Left ventricle myocardium inferior (tissue), 1 donor: ENCODE measurements at regions not wholly inside any gene's neighbourhood (a gene's known extent, or its start where the extent isn't known, plus 50 kb on each side); places are given as distances from the start of the nearest gene placed in this dataset.

Source experiments
- DNase-seq: peaks from one replicate; pipeline ENCODE4 v3.0.0-alpha.2; 2020
- H3K27ac ChIP-seq: fragments of 200-600 bp; replicated peaks from 2 replicates; pipeline ENCODE4 v1.8.0; 2021
- H3K27me3 ChIP-seq: fragments of 200-600 bp; 2 replicates; pipeline ENCODE4 v1.8.0; 2021; ENCODE audit warnings: low read depth
- H3K36me3 ChIP-seq: fragments of 200-600 bp; 2 replicates; pipeline ENCODE4 v1.8.0; 2021
- H3K4me1 ChIP-seq: fragments of 200-600 bp; 2 replicates; pipeline ENCODE4 v1.8.0; 2021
- H3K4me3 ChIP-seq: fragments of 200-600 bp; 2 replicates; pipeline ENCODE4 v1.8.0; 2021; ENCODE audit warnings: mild to moderate bottlenecking, moderate library complexity
- H3K9me3 ChIP-seq: fragments of 200-600 bp; replicated peaks from 2 replicates; pipeline ENCODE4 v1.8.0; 2021
- intact Hi-C: fragments of 100-400 bp; cut with micrococcal nuclease; formaldehyde crosslinking; loops from one replicate; pipeline ENCODE4 v1.11.0; 2022
- TF ChIP-seq, protein P1 (sequence below): fragments of 200-600 bp; IDR thresholded peaks from 2 replicates; pipeline ENCODE4 v1.8.0; 2021; ENCODE audit warnings: antibody characterized with exemption, mild to moderate bottlenecking, borderline replicate concordance
- donor health status: DM: no; HTN: yes; CAD: no; lungs with severe emphysema.

DNA sequence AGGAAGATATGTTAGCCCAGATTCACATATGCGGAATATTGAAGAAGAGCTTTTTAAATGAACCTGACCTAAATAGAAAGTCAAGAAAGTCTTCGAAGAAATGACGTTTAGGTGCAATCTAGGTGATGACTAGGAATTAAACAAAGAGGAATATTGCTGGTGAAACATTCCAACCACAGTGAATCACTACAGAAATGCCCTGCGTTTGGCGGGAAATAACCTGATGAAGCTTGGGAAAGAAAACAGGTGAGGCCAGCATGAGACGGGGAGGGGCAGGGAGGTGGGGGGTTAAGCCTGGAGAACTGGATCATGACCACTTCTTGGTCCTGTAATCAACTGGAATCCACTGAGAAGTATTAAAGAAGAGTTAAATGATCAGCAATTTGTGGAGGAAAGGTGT lies 299.4 kb upstream of the VSTM2A start:
- peaks cover 5% of the 10 kb centered on the region for H3K9me3 ChIP-seq
- H3K4me3 ChIP-seq = no peak overlapping the region
- no peak overlapping the region for H3K27ac ChIP-seq
- H3K4me1 ChIP-seq = no peaks in the 10 kb centered on the region
- intact Hi-C loops = no loop called here
- no peaks in the 10 kb centered on the region for H3K36me3 ChIP-seq
- DNase-seq = no peak
- no peaks in the 10 kb centered on the region for H3K27me3 ChIP-seq
- TF ChIP-seq, protein P1, sequence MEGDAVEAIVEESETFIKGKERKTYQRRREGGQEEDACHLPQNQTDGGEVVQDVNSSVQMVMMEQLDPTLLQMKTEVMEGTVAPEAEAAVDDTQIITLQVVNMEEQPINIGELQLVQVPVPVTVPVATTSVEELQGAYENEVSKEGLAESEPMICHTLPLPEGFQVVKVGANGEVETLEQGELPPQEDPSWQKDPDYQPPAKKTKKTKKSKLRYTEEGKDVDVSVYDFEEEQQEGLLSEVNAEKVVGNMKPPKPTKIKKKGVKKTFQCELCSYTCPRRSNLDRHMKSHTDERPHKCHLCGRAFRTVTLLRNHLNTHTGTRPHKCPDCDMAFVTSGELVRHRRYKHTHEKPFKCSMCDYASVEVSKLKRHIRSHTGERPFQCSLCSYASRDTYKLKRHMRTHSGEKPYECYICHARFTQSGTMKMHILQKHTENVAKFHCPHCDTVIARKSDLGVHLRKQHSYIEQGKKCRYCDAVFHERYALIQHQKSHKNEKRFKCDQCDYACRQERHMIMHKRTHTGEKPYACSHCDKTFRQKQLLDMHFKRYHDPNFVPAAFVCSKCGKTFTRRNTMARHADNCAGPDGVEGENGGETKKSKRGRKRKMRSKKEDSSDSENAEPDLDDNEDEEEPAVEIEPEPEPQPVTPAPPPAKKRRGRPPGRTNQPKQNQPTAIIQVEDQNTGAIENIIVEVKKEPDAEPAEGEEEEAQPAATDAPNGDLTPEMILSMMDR = no peak

DNA sequence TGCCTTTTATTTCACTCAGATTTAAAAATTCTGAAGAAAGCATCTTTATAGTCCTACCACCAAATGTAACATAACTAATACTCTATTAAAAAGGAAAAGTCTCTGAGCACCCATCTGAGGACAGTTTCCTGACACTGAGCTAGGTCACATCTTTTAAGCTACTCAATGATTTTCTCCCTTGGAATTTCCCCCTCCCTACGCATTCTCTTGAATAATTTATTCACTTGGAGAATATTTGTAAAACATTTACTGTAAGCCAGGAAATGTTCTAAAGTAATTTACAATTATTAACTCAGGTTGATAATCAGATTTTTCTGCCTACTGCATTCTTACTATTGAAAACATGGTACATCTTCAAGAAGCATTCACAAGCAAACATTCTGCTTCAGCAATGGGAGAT lies 297.2 kb upstream of the VSTM2A start:
- Histone ChIP-seq H3K9me3 (no peaks in the 10 kb centered on the region), H3K27me3 (no peaks in the 10 kb centered on the region), H3K36me3 (no peaks in the 10 kb centered on the region), H3K4me1 (no peaks in the 10 kb centered on the region), H3K4me3 (no peak overlapping the region), H3K27ac (no peak overlapping the region)
- no peak for DNase-seq
- TF ChIP-seq, protein P1 = no peak
- intact Hi-C loops = no loop called here

DNA sequence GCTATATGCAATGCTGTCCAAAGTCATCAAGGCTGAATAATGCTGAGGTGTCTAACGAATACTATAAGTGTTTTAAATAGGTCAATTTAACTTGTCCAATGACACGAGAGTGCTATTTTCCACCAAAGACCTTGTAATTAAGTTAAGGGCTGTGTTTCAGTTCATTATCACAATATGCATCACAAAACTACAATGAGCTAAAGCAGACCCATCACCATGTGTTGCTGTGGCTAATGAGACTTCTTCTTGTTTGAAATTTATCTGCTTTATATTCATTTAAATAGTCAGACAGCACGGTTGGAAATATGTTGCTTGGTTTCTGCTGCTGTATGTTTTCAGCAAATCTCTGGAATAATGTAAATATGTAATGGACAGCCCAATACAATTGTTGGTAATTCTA lies 292.5 kb upstream of the VSTM2A start:
- intact Hi-C loops = no loop called here
- Histone ChIP-seq H3K4me3 (no peak overlapping the region), H3K27me3 (no peaks in the 10 kb centered on the region), H3K36me3 (no peaks in the 10 kb centered on the region), H3K9me3 (no peaks in the 10 kb centered on the region), H3K27ac (no peak overlapping the region), H3K4me1 (no peaks in the 10 kb centered on the region)
- DNase-seq = no peak
- TF ChIP-seq, protein P1 = no peak

DNA sequence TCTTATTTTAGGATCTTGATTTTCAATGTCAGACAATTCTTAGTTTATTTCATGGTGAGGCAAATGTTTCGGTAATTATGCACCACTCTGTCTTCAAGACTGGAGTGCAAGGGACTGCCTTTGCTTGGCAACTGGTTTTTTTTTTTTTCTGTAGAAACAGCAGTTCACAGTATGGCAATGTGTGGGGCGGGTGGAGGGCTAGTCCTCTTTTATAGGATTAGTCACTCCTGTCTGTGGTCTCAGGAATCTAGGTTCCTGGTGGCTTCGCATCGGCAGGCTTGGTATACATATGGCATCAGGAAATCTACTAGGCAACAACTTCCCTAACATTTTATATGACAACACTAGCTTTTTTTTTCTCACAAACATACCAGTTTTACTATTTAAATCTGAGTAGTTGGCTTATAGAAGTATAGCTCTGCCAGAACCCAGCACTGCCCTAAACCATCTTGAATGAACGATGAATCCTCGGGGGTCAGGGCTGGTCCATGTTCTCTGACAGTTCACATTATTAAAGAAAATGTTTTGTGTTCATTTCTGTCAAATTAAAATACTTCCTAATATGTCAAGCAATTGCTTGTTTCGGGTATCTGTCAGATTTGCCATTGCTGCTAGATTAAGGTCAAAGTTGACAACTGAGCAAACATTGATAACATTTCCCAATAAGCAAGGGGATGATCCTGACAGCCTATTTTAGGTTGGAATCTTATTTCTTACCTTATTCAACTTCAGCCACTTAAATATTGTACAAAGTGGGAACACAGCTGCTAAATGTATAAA lies 289.7 kb upstream of the VSTM2A start:
- Histone ChIP-seq H3K4me1 (no peaks in the 10 kb centered on the region), H3K27me3 (no peaks in the 10 kb centered on the region), H3K9me3 (no peaks in the 10 kb centered on the region), H3K36me3 (no peaks in the 10 kb centered on the region), H3K4me3 (no peak overlapping the region), H3K27ac (no peak overlapping the region)
- no peak for DNase-seq
- TF ChIP-seq, protein P1 = no peak
- intact Hi-C loops = no loop called here

GRCh38 chr7:54253036-54253373 lies 289.2 kb upstream of the VSTM2A start:
- H3K9me3 ChIP-seq = no peaks in the 10 kb centered on the region
- H3K27ac ChIP-seq = no peak overlapping the region
- TF ChIP-seq, protein P1 = no peak
- H3K27me3 ChIP-seq = no peaks in the 10 kb centered on the region
- H3K4me1 ChIP-seq = no peaks in the 10 kb centered on the region
- intact Hi-C loops = no loop called here
- no peak for DNase-seq
- H3K4me3 ChIP-seq = no peak overlapping the region
- no peaks in the 10 kb centered on the region for H3K36me3 ChIP-seq
